SKM-1 (cell line): ENCODE measurements at regions not wholly inside any gene's neighbourhood (a gene's known extent, or its start where the extent isn't known, plus 50 kb on each side); places are given as distances from the start of the nearest gene placed in this dataset.

Experiments
- DNase-seq: peaks from one replicate; lab custom pipeline; 2025; ENCODE audit not compliant: unreplicated experiment; lab: John Stamatoyannopoulos, UW

DNA sequence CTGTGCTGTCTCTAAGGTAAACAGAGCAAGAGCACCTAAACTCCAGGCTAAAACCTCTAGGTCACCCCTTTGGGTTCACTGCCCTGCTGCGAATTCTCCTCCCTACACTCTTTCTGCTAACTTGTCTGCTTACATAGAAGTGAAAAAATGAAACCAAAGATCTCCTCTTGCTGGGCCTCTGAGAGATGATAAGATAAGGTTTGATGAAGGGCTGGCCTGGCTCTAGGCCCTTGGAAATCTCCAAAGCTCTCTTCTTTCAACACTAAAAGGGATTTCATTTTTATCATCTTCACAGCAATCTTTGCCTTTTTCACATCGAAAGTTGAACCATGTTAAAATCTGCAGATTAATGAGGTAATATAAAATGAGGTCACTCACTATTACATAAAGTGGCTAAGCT, 450.8 kb upstream of the TLE4 start:
- DNase-seq: no peak

DNA sequence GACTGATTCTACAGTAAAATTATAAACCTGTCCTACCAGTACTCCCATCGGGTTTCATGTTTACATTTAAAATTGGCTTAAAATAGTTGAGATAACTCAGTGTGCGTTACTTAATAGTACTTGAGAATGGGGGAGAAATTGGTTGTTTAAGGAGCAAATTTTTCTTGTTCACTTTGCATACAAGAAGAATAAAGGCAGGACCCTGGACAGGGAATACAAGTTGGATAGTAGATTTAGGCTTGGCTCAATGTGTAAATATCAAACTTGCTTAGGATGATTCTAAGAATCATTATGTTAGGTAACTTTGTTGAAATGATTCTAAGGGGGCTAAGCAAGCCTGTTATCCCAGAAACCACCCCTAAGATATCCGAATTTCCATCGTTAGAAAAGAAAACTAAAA, 448.4 kb upstream of the TLE4 start:
- DNase-seq: no peak

DNA sequence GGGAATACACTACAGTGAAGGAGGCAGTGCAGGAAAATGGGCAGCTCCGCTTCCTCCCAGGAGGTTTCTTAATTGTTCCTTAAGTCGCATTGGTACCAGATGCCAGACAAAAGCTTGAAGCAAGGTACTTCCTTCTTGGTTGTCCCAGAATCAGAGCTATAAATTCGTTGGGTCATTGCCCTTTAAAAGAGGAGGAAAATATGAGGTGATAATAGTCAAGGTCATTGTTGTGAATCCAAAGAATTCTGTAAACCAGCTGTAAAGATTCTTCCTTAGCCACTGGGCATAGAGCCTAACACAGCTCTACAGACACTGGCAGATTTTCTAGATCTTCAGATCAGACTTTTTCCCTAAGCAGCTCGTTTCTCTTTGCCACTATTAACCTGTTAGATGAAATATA, 444.1 kb upstream of the TLE4 start:
- DNase-seq: no peak

DNA sequence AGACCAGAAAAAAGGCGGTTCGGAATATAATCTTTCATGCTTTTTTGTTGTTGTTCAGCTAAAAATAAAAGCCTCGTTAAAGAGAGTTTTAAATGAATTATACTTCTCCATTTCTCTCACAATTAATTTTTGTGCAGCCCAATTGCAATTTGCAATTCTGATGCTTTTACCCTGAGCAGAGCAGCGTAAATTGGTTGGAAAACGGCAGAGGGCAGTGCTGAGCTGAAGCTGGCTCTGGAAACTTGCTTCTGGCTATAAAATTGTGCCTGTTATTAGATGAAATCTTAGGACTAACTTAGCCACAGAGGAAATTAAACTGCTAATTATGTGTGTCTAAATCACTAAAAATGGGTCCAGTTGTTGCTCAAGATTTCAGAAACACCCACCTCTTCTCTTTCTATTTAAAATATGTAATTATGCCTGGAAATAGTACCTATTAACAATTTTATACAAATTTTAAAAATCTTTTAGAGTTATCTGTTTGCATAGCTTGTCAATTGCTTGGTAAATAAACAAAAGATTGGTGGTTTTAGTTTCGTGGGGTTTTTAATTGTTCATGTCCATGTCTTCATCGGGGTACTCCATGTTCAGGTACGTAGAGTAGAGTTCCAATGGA, 441.8 kb upstream of the TLE4 start:
- peak; percentile 2 for DNase-seq

DNA sequence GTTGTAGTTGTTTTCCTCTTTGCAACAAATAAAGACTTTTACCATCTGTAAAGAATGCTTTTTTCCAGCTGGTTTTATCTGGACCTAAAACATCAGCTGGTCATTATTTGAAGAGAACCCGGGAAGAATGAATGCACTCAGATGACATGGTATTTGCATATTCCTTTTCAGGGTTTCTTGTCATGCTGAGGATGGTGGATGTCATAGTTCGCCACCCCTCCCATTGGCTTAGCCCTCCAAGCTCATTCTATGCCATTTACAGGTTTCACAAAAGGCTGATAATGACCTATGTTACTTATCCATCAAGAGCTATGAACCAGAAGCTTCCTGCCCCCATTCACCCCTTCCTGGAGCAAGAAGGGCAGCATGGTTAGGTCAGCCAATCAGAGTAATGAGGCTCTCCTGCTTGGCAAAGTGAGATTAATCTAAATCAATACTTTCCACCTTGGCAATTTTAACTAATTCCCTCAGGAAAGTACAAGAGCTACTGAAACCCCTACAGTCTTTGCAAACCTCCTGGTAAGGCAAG, 440.5 kb upstream of the TLE4 start:
- no peak for DNase-seq

DNA sequence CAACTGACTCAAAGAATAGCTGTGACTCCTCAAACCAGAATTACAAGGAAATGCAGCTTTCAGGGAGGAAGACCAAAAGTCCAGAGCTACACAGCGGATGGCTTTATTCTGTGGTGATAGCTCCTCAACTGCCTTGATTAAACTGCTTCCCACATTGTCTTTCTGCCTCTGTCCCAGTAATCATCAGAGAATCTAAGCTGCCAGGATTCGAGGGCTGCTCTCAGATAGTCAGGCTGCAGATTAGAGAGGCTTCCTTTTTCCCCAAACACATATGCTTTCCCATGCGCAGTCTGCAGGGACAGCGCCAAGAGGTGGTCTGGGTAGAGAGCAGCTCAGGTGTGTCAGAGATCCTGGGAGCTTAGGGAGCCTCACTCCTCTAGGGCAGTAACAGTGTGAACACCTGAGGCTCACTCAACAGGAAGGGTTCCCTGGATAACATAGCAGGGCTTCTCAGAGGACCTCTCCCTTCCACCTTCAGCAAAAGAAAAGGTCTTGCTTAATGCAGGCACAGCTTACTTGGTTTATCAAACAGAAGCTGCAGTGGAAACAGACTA, 439.9 kb upstream of the TLE4 start:
- DNase-seq: no peak

DNA sequence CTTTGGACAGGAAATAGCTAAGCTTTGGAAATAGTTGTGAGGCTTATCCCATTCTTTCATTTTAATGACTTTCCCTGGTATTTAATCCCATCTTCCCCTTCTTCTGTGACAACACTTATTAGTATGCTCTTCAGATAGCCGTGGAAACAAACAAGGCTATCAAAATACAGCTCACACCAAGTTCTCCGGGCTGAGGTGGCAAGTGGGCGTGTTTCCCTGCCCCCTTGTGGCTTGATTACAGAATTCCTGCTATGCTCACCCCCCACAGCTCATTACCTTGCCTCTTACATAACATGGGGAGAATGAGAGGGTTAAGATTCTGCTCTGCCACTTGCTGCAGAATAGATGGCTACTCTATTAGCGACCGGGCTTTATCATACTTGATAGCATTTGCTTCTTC, 437.1 kb upstream of the TLE4 start:
- DNase-seq: no peak

DNA sequence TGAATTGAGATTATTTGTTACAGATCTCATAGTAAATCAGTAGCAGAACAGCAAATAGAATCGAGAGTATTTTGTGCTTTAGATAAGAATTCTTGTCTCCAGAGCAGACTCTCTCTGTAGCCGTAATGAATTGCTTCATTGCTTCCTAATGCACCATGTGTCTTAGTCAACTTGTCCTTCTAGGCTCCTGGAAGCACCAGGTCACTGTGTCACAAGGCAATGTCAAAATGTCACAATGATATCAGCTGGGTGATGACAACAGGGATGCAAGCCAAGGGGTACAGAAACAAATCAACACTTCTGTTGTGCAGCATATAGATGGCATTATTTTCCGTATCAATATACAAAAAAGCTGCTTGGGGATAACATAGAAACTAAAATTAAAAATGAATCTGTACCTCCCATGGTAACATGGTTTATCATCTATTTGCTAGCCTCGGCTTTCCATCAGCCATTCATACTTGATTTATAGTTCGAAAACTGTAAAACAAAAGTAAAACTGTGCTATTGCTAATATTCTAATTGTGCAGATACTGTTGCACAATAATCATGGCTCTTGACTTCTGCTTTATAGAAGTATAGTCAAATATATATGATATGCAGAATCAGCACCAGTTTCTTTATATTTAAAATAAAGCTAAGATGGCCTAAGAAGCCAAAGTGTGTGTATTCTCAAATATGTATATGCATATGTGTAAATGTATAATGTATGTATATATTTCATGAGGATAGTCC, 435.9 kb upstream of the TLE4 start:
- DNase-seq: no peak

DNA sequence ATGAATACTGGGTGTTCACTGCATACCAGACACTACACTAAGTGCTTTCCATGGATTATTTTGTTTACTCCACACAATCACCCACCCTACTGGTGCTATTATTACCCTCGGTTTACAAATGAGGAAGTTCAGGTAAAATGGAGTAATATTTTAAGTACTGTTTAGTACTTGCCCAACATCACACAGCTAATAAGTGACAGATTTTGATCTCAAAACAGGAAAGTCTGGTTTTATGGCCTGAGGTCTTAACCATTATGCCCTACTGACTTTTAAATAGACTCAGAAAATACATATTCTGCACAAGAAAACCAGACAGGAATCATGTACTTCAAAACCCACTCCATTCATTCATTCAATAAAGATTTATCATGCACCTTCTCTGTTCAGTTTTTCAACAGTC, 431.0 kb upstream of the TLE4 start:
- DNase-seq: no peak

DNA sequence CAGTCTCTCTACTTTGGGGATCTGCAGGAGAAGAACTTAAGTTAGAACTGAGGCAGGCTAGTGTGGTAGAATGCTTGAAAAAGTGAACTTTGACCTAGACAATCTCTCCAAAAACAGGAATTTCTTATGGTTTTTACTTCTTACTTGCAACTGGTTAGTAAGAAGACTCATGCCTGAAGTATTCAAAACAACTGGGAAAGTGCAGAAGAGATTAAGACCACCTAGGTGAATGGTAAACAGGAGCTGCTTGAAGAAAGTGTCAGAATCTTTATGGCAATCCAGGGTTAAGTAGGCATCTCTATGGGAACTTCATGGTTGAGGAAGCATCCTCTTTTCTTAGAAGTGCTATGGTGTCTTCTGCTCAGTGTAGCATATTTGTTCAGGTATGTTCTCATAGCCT, 428.6 kb upstream of the TLE4 start:
- no peak for DNase-seq

DNA sequence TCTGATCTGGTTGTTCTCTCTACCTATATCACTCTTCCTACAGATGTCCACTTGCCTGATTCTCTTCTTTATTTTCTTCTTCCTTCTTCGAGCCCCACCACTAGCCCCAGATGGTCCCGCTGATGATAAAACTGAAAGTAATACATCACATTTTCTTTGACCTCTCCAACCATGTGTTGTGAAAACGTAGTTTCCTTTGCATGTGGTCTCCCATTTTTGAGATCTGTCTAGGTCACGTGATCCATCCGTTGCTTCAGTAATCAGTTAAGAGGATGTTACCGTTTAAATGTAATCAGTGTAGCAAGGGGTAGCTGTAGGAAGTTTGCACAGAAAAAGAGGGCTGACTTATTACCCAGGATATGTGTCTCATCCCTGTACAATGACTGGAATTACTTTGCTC, 426.3 kb upstream of the TLE4 start:
- no peak for DNase-seq

DNA sequence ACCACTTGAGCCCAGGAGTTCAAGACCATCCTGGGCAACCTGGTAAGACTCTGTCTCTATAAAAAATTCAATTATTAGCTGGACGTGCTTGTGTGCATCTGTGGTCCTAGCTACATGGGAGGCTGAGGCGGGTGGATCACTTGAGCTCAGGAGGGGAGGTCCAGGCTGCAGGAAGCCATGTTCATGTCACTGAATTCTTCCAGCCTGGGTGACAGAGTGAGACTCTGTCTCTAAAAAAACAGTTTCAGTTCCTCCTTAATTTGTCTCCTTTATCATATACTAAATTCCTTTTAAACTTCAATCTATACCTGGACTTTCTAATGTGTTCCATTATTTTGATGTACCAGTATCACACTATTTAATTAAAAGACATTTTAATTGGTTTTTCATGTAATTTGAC, 422.2 kb upstream of the TLE4 start:
- no peak for DNase-seq

DNA sequence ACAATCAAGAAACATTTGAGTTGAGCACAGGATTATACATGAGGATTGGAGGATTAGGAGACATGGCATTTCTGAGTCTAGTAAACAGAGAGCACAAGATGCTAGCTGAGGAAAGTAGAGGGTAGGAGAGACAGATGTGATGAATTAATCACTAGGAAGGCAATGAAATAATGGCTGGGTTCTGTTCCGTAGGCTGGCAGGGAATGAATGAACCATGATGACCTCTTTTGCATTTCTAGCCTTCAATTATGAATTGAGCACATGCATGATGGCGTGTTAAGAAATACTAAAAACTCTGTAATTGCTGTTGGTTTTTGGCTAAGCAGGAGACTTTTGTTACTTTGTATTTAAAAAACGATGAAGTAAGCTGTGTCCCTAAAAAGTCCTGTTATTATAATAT, 420.0 kb upstream of the TLE4 start:
- no peak for DNase-seq

DNA sequence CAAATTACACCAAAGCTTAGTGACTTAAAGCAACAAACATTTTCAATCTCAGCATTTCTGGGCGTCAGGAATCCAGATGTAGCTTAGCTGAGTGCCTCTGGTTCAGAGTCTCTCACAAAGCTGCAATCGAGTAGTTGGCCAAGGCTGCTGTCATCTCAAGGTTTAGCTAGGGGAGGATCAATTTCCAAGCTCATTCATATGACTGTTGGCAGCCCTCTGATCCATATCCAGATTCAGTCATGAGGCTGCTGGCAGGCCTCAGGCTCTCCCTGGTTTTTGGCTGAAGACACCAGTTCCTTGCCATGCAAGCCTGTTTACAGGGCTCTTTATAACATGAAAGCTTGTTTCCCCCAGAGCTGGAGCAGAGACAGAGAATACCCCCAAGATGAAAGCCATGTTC, 419.5 kb upstream of the TLE4 start:
- no peak for DNase-seq

DNA sequence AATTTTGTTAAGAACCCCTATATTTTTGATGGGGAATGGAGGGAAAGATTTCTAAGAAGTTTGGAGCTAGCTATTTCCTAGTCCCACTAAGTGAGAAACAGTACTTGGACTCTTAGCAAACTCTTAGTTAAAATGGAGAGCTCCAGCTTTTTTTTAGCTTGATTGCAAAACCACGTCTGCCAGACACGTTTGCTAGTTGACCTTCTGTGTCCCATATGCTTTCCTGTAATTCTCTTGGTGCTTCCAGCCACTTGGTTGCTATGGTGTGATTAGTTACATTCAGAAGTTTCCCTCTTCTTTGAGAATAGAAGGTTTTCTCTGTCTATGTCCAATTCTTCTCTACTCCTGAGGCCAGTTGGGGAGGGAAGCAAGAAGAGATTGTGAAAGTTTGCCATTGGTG, 417.0 kb upstream of the TLE4 start:
- no peak for DNase-seq

DNA sequence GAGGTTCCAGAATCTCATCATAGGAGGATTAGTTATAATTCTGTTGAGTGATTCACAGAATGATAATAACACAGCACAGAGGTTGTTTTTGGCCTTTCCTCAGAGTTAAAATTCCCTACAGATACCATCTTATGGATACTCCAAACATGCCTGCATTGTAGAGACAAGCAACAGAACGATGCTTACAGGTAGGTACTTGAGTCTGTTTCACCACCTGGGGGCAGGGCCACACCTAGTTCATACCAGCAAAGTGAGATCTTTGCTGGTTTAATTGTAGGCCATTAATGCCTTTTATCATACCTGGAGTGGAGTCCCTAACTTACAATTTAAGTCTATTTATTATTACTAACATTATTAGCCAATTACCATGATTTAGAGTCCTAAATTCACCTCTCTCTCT, 416.5 kb upstream of the TLE4 start:
- no peak for DNase-seq

DNA sequence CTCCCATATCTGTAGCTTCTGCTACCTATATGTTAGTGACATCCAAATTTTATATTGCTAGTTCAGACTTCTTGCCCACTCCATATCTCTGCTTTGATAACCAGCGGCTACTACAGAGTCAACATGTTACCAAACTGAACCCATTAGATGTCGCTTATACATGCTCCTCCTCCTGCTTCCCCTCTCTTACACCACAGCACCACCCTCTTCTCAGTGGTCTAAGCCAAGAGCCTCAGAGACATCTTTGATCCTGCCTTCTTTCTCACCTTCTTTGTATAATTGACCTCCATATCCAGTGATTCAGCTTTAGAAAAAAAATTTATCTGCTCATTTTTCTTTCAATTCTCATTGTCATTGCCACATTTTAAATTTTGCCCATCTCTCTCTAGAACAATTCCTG, 408.2 kb upstream of the TLE4 start:
- DNase-seq: no peak

DNA sequence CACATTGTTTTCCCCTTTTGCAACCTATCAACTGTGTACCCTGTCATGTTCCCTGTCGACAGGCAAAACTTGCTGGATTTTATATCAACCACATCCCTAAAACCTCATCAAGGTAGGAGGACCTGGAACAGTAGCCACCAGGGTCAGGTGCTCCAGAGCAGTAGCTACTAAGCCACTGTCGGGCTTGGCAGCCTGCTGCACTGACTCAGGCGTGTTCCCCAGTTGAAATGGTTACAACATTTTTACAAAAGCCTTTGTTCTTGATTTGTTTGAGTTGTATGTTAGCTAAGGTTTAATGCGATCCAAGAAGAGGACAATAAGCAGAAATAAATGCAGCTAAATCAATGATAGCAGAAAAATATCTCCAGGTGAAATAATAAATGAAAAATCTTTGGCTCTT, 407.4 kb upstream of the TLE4 start:
- DNase-seq: no peak

DNA sequence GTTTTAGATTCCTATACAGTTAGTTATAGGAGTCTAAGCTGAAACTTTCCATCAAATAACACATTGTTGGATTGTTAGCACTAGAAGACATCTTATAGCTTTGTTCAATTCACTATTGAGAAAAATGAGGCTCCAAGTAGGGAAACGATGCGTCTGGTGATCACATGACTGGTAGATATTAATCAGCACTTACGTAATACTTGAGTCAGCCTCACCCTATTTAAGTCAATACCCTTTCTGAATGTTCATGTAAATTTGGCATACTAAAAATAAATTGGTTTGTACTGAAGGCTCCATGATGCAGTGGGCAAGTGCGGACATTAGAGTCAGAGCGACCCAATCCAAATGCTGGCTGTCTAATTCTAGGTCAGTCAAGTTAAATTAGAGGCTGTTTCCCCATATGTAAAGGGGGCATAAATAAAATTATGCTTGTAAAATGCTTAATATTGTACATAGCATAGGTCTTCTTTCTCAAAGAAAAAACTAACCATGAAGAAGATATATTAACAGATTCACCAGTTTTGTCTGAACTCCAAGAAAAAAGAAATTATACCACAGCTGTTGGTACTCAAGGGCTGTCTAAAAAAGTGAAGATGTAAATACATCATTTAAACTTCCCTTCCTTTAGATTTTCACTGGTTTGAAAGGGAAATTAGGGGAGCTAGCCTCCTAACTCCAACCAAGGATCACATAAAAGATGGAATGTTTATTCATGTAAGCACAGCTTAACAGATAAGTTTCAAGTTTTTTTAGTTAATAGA, 406.6 kb upstream of the TLE4 start:
- DNase-seq: no peak

DNA sequence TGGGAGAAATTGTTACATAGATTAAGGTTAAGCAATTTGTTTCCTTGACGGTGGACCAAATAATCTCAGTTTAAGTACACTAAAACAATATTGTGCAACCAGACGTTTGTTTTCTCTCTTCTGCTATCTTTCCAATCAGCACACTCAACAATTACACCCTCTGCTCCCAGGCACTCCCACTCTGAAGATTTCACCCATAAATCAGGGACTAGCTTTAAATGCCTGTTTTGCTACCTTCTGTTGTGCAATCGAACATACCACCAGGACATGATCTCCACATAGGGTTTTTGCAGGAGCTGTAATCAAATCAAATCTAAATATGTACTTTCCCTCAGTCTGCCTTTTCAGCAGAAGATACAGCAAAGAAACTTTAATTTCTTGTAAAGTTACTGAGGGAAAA, 405.8 kb upstream of the TLE4 start:
- DNase-seq: no peak

DNA sequence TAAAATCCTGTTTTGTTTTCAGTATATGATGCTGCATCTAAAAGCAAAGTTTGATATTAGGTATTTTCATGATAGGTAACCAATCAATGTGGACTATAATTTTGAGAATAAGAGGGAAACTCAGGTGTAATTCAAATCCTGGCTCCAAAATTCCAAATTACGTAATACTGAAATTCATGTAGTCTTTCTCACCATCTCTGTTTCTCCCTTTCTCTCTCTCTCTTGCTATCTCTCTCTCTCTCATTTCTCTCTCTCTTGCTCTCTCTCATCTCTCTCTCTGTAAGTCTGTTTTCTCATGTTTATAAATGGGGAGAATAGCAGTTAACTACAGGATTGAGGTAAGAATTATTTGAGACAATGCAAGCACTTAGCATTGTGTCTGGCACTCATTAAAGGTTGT, 401.1 kb upstream of the TLE4 start:
- no peak for DNase-seq

DNA sequence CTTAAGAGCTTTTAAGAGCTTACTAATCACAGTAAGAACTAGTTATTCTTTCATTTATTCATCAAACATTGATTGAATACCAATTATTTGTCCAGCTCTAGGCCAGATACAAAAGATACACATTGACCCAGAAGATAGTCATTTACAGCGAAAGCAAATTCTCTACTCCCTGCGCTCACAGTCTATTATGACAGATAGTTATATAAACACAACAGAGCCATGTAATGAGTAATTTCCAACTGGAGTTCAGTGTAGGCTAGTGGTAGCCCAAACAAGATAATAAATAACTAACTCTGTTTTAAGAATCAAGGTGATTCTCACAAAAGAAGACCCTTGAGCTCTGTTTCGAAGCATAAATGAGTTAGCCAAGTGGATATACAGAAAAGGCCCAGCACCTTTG, 397.8 kb upstream of the TLE4 start:
- DNase-seq: no peak
